Parathyroid adenoma (tissue), 2 donors: ENCODE measurements at regions not wholly inside any gene's neighbourhood (a gene's known extent, or its start where the extent isn't known, plus 50 kb on each side); places are given as distances from the start of the nearest gene placed in this dataset.

Experiments
- H2AFZ ChIP-seq: fragments of 300-600 bp; sonication (generic); one replicate; pipeline ENCODE4 v1.7.0; 2017; ENCODE audit warnings: antibody characterized with exemption, mild to moderate bottlenecking
- H3K27ac ChIP-seq: fragments of 300-600 bp; sonication (generic); one replicate; pipeline ENCODE4 v1.7.0; 2017
- H3K27me3 ChIP-seq: fragments of 300-600 bp; sonication (generic); one replicate; pipeline ENCODE4 v1.7.0; 2017; ENCODE audit warnings: low read length; ENCODE audit not compliant: control insufficient read depth, insufficient read depth
- H3K36me3 ChIP-seq: fragments of 300-600 bp; sonication (generic); one replicate; pipeline ENCODE4 v1.7.0; 2017; ENCODE audit warnings: low read length; ENCODE audit not compliant: control insufficient read depth, insufficient read depth
- H3K4me1 ChIP-seq: fragments of 300-600 bp; sonication (generic); one replicate; pipeline ENCODE4 v1.7.0; 2017; ENCODE audit warnings: control low read depth
- H3K4me2 ChIP-seq: fragments of 300-600 bp; sonication (generic); one replicate; pipeline ENCODE4 v1.7.0; 2017; ENCODE audit warnings: low read length
- H3K4me3 ChIP-seq: fragments of 300-600 bp; sonication (generic); one replicate; pipeline ENCODE4 v1.7.0; 2017; ENCODE audit warnings: low read depth, low read length
- H3K79me2 ChIP-seq: fragments of 300-600 bp; sonication (generic); one replicate; pipeline ENCODE4 v1.7.0; 2017; ENCODE audit warnings: control low read depth
- H3K9ac ChIP-seq: fragments of 300-600 bp; sonication (generic); one replicate; pipeline ENCODE4 v1.7.0; 2017; ENCODE audit warnings: mild to moderate bottlenecking
- H3K9me3 ChIP-seq: fragments of 300-600 bp; sonication (generic); one replicate; pipeline ENCODE4 v1.7.0; 2017; ENCODE audit warnings: low read length; ENCODE audit not compliant: control insufficient read depth
- TF ChIP-seq, protein P1 (sequence below): fragments of 300-600 bp; sonication (generic); IDR thresholded peaks from one replicate; pipeline ENCODE4 v1.7.0; 2017; ENCODE audit warnings: antibody characterized with exemption, mild to moderate bottlenecking
- donor health status: primary hyperparathyroidism.

GRCh38 chr18:38466426-38466825, 900.8 kb upstream of the CELF4 start:
- Histone ChIP-seq H3K4me1 (no peaks in the 10 kb centered on the region), H3K36me3 (no peaks in the 10 kb centered on the region), H3K9me3 (no peaks in the 10 kb centered on the region), H3K4me3 (no peak overlapping the region), H3K79me2 (no peaks in the 10 kb centered on the region), H3K4me2 (no peak overlapping the region), H3K27ac (no peak overlapping the region), H3K27me3 (no peaks in the 10 kb centered on the region), H3K9ac (no peak overlapping the region), H2AFZ (no peak overlapping the region)
- TF ChIP-seq, protein P1, sequence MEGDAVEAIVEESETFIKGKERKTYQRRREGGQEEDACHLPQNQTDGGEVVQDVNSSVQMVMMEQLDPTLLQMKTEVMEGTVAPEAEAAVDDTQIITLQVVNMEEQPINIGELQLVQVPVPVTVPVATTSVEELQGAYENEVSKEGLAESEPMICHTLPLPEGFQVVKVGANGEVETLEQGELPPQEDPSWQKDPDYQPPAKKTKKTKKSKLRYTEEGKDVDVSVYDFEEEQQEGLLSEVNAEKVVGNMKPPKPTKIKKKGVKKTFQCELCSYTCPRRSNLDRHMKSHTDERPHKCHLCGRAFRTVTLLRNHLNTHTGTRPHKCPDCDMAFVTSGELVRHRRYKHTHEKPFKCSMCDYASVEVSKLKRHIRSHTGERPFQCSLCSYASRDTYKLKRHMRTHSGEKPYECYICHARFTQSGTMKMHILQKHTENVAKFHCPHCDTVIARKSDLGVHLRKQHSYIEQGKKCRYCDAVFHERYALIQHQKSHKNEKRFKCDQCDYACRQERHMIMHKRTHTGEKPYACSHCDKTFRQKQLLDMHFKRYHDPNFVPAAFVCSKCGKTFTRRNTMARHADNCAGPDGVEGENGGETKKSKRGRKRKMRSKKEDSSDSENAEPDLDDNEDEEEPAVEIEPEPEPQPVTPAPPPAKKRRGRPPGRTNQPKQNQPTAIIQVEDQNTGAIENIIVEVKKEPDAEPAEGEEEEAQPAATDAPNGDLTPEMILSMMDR, result no peak

- Histone ChIP-seq H3K4me3 (no peak overlapping the region), H3K36me3 (no peaks in the 10 kb centered on the region), H2AFZ (no peak overlapping the region), H3K9me3 (no peaks in the 10 kb centered on the region), H3K4me1 (no peaks in the 10 kb centered on the region), H3K4me2 (no peak overlapping the region), H3K27me3 (no peaks in the 10 kb centered on the region), H3K27ac (no peak overlapping the region), H3K79me2 (no peaks in the 10 kb centered on the region), H3K9ac (no peak overlapping the region)
- TF ChIP-seq, protein P1, result no peak
Observed at GRCh38 chr18:38464024-38464423, 898.4 kb upstream of the CELF4 start.

GRCh38 chr18:38460657-38461056, 895.1 kb upstream of the CELF4 start:
- no peak overlapping the region for H3K9ac ChIP-seq
- H3K9me3 ChIP-seq, result no peaks in the 10 kb centered on the region
- no peaks in the 10 kb centered on the region for H3K27me3 ChIP-seq
- no peak overlapping the region for H3K4me3 ChIP-seq
- no peaks in the 10 kb centered on the region for H3K4me1 ChIP-seq
- TF ChIP-seq, protein P1, result no peak
- H3K36me3 ChIP-seq, result no peaks in the 10 kb centered on the region
- no peak overlapping the region for H3K4me2 ChIP-seq
- no peak overlapping the region for H3K27ac ChIP-seq
- no peak overlapping the region for H2AFZ ChIP-seq
- no peaks in the 10 kb centered on the region for H3K79me2 ChIP-seq

GRCh38 chr18:38459131-38459994, 893.8 kb upstream of the CELF4 start:
- no peaks in the 10 kb centered on the region for H3K79me2 ChIP-seq
- H3K4me3 ChIP-seq, result no peak overlapping the region
- no peak overlapping the region for H3K9ac ChIP-seq
- TF ChIP-seq, protein P1, result no peak
- no peaks in the 10 kb centered on the region for H3K27me3 ChIP-seq
- H3K9me3 ChIP-seq, result no peaks in the 10 kb centered on the region
- H2AFZ ChIP-seq, result no peak overlapping the region
- no peak overlapping the region for H3K27ac ChIP-seq
- H3K36me3 ChIP-seq, result no peaks in the 10 kb centered on the region
- no peak overlapping the region for H3K4me2 ChIP-seq
- H3K4me1 ChIP-seq, result no peaks in the 10 kb centered on the region

DNA sequence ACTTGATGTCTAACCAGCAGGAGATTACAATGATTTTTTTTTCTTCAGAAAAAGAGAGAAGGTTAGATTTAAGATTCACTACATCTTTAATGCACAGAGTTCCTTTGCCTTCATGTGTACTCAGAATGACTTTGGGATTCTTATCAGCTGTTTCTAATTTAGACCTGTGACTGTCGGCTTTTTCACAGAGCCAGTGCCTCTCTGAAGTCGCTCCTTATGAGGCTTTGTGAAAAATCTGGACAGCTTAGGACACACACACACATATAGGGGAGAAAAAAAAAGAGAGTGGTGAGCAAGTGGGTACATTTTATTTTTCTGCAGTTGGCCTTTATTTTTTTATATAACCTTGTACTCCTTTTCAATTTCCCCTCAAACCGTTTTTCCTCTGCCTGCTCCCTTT, 893.1 kb upstream of the CELF4 start:
- no peak overlapping the region for H2AFZ ChIP-seq
- no peaks in the 10 kb centered on the region for H3K4me1 ChIP-seq
- no peak overlapping the region for H3K4me2 ChIP-seq
- H3K36me3 ChIP-seq, result no peaks in the 10 kb centered on the region
- no peaks in the 10 kb centered on the region for H3K9me3 ChIP-seq
- H3K79me2 ChIP-seq, result no peaks in the 10 kb centered on the region
- TF ChIP-seq, protein P1, result no peak
- H3K27ac ChIP-seq, result no peak overlapping the region
- H3K27me3 ChIP-seq, result no peaks in the 10 kb centered on the region
- H3K9ac ChIP-seq, result no peak overlapping the region
- H3K4me3 ChIP-seq, result no peak overlapping the region
